Sigmoid colon (tissue), 6 donors: ENCODE measurements at regions not wholly inside any gene's neighbourhood (a gene's known extent, or its start where the extent isn't known, plus 50 kb on each side); places are given as distances from the start of the nearest gene placed in this dataset.
A peak's percentile ranks its signal among the peaks of the same experiment; 100 is the strongest.

Experiments used
- DNase-seq: peaks from one replicate; pipeline ENCODE4 v3.0.0-alpha.2; 2019
- H3K27ac ChIP-seq, 4 donors: fragments of 200-600 bp; sonication (generic); one replicate each; pipeline ENCODE4 v1.5.1; 2016 to 2019; ENCODE audit warnings: mild to moderate bottlenecking in 1 of 4
- H3K27me3 ChIP-seq, 3 donors: fragments of 200-600 bp; sonication (generic); one replicate each; pipeline ENCODE4 v1.5.1; 2019; ENCODE audit warnings: mild to moderate bottlenecking in 1 of 3
- H3K36me3 ChIP-seq, 4 donors: fragments of 200-600 bp; sonication (generic); one replicate each; pipeline ENCODE4 v1.5.1; 2016 to 2019
- H3K4me1 ChIP-seq, 4 donors: fragments of 200-600 bp; sonication (generic); one replicate each; pipeline ENCODE4 v1.5.1; 2017 to 2019
- H3K4me3 ChIP-seq, 4 donors: fragments of 200-600 bp; sonication (generic); one replicate each; pipeline ENCODE4 v1.5.1; 2017 to 2019; ENCODE audit warnings: mild to moderate bottlenecking in 2 of 4, moderate library complexity in 1 of 4
- H3K9me3 ChIP-seq, 4 donors: fragments of 200-600 bp in 3 of 4; sonication (generic) in 3 of 4; one replicate each; pipeline versions ENCODE4 v1.5.1 to v1.6.1; 2013 to 2019
- EP300 ChIP-seq, 4 donors: sonication (generic); formaldehyde crosslinking; IDR thresholded peaks; one replicate each; pipeline ENCODE4 v1.6.1; 2017; ENCODE audit warnings: antibody characterized with exemption in 4 of 4
- POLR2A ChIP-seq, 2 donors: fragments of 450-650 bp; IDR thresholded peaks; one replicate each; pipeline ENCODE4 v1.6.1; 2016; ENCODE audit warnings: antibody characterized with exemption in 2 of 2, mild to moderate bottlenecking in 2 of 2, moderate library complexity in 2 of 2
- POLR2AphosphoS5 ChIP-seq, 4 donors: sonication (generic); formaldehyde crosslinking; IDR thresholded peaks; one replicate each; pipeline ENCODE4 v1.6.1; 2017; ENCODE audit warnings: antibody characterized with exemption in 4 of 4
- WGBS, 2 donors: extraction: QIAGEN DNeasy Blood & Tissue Kit; methylation state at CpG; one replicate each; pipeline ENCODE4 v1.1.7; 2013; 5-methylcytosine and 5-hydroxymethylcytosine counted together
- intact Hi-C: fragments of 100-400 bp; cut with DNase I; formaldehyde crosslinking; loops from one replicate; pipeline ENCODE4 v1.15.1; 2023
- TF ChIP-seq, protein P1 (sequence below), 4 experiments: fragments of 450-650 bp in 3 of 4; fragments of 200-600 bp in 1 of 4; IDR thresholded peaks; one replicate each; pipeline ENCODE4 v1.5.1; 2016 to 2019; ENCODE audit warnings: antibody characterized with exemption in 4 of 4, mild to moderate bottlenecking in 3 of 4, moderate library complexity in 2 of 4
- donor health status: healthy with polysubstance abuse.
- donor health status: healthy.

DNA sequence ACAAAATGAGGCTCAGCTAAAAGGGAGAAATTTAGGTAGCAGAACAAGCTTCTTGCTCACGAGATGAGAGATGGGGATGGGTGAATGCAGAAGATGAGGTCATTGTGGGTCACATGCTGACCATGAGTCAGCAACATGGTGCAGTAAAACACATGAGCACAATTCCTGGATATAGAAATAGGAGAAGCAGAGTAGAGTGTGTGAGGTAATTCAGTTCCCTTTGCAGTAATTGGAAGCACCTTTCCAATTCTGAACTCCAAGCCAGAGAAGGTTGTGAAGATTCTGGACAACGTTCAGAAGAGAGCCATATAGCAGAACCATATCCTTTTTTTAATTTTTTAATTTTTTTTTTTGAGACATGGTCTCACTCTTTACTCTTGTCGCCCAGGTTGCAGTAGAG is 62.0 kb upstream of the LMNTD1 start:
- intact Hi-C loops: no loop called here
- Histone ChIP-seq H3K27me3 (no peaks in the 10 kb centered on the region), H3K27ac (no peak overlapping the region), H3K4me3 (no peak overlapping the region), H3K9me3 (no peaks in the 10 kb centered on the region), H3K4me1 (no peaks in the 10 kb centered on the region), H3K36me3 (no peaks in the 10 kb centered on the region)
- 60 to 63% methylated on average over 3 of the region's 3 CpGs for WGBS, 2 donors
- TF ChIP-seq POLR2AphosphoS5 (IDR thresholded peaks at IDR 0.05) (peak in 1 of 4 donors; percentile 42), EP300 (IDR thresholded peaks at IDR 0.05) (no peak)
- DNase-seq: no peak

DNA sequence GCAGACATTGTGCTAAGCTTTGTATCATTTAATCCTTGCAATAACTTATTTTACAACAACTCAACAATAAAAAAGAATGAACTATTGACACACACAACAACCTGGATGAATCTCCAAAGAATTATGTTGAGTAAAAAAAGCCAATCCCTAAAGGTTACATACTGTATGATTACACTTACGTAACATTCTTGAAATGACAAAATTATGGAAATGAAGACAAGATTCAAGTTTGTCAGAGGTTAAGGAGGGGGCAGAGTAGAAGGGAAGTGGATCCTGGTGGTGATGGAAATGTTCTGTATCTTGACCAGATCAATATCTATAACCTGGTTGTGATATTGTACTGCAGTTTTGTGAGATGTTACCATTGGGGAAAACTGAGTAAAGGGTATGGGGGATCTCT is 63.2 kb upstream of the LMNTD1 start:
- DNase-seq: no peak
- no peak for TF ChIP-seq POLR2AphosphoS5 (IDR thresholded peaks at IDR 0.05)
- TF ChIP-seq EP300 (IDR thresholded peaks at IDR 0.05): no peak
- TF ChIP-seq POLR2A (IDR thresholded peaks at IDR 0.05): no peak
- TF ChIP-seq, protein P1, sequence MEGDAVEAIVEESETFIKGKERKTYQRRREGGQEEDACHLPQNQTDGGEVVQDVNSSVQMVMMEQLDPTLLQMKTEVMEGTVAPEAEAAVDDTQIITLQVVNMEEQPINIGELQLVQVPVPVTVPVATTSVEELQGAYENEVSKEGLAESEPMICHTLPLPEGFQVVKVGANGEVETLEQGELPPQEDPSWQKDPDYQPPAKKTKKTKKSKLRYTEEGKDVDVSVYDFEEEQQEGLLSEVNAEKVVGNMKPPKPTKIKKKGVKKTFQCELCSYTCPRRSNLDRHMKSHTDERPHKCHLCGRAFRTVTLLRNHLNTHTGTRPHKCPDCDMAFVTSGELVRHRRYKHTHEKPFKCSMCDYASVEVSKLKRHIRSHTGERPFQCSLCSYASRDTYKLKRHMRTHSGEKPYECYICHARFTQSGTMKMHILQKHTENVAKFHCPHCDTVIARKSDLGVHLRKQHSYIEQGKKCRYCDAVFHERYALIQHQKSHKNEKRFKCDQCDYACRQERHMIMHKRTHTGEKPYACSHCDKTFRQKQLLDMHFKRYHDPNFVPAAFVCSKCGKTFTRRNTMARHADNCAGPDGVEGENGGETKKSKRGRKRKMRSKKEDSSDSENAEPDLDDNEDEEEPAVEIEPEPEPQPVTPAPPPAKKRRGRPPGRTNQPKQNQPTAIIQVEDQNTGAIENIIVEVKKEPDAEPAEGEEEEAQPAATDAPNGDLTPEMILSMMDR (IDR thresholded peaks at IDR 0.05): no peak
- Histone ChIP-seq H3K4me3 (no peak overlapping the region), H3K36me3 (no peaks in the 10 kb centered on the region), H3K9me3 (no peaks in the 10 kb centered on the region), H3K27me3 (no peaks in the 10 kb centered on the region), H3K4me1 (no peaks in the 10 kb centered on the region), H3K27ac (no peak overlapping the region)
- intact Hi-C loops: no loop called here
- 88 to 89% methylated on average over 1 of the region's 1 CpG for WGBS, 2 donors

DNA sequence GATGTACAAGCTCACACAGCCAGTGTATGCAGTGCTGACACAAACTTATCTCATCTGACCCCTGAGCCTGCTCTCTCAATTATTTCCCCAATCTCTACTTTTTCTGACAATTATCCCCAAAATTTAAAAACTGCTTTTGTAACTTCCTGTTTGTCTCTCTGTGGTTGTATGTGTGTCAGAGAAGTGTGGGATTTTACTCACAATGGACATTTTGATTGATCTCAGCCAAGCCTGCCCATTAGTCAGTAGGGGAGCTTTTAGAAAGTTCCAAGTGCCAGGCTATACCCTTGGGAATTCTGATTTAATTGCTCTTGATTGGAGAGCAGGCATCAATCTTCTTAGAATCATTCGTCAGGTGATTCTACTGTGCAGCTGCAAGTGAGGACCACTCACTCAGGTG is 64.9 kb upstream of the LMNTD1 start:
- TF ChIP-seq POLR2AphosphoS5 (IDR thresholded peaks at IDR 0.05): no peak
- TF ChIP-seq EP300 (IDR thresholded peaks at IDR 0.05): no peak
- TF ChIP-seq POLR2A (IDR thresholded peaks at IDR 0.05): no peak
- TF ChIP-seq, protein P1 (IDR thresholded peaks at IDR 0.05): no peak
- 86 to 90% methylated on average over 1 of the region's 1 CpG for WGBS, 2 donors
- intact Hi-C loops: no loop called here
- Histone ChIP-seq H3K4me3 (no peak overlapping the region), H3K36me3 (no peaks in the 10 kb centered on the region), H3K27me3 (no peaks in the 10 kb centered on the region), H3K4me1 (no peaks in the 10 kb centered on the region), H3K9me3 (no peaks in the 10 kb centered on the region), H3K27ac (no peak overlapping the region)
- no peak for DNase-seq

DNA sequence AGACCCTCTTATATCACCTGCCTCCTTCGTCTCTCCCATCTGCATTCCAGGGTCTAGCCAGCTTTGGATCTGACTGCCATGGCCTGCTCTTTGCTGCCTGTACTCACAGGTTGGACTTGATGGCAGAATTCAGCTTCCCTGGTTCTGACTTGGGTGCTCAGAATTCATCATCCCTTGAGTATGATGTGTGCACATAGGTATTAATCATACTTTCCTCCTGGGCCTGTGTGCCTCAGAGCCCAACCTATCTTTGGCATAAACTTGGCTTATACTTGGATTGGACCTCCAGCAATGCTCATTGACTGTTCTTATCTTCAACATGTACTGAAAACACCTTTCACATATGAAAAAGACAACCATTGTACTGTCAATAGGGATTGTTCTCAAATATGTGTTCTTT is 70.7 kb upstream of the LMNTD1 start:
- Histone ChIP-seq H3K9me3 (no peaks in the 10 kb centered on the region), H3K4me1 (no peaks in the 10 kb centered on the region), H3K27me3 (no peaks in the 10 kb centered on the region), H3K4me3 (no peak overlapping the region), H3K36me3 (no peaks in the 10 kb centered on the region), H3K27ac (no peak overlapping the region)
- no peak for DNase-seq
- WGBS, 2 donors: 91% methylated on average over 1 of the region's 1 CpG
- intact Hi-C loops: no loop called here
- TF ChIP-seq EP300 (IDR thresholded peaks at IDR 0.05): no peak
- TF ChIP-seq POLR2A (IDR thresholded peaks at IDR 0.05): no peak
- TF ChIP-seq, protein P1 (IDR thresholded peaks at IDR 0.05): no peak
- no peak for TF ChIP-seq POLR2AphosphoS5 (IDR thresholded peaks at IDR 0.05)

DNA sequence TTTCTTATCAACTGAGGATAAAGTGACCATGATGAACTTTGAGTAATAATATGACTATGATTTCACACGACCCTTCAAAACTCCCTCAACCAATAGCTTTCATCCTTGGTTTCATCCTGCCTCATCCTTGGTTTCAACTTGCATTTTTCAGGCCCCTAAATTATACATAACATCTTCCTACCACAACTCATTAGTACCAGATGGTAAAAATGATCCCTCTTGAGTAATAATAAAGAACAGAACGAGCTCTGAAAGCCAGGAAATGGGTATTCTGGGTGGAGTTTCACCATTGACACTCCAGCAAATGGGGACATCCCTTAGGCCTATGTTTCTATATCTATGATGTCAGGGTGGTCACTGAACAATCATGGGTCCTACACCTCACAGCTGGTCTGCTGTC is 72.1 kb upstream of the LMNTD1 start:
- TF ChIP-seq EP300 (IDR thresholded peaks at IDR 0.05) (no peak), POLR2AphosphoS5 (IDR thresholded peaks at IDR 0.05) (no peak), POLR2A (IDR thresholded peaks at IDR 0.05) (no peak)
- TF ChIP-seq, protein P1 (IDR thresholded peaks at IDR 0.05): no peak
- DNase-seq: no peak

More for the DNA sequence above, 72.1 kb upstream of the LMNTD1 start:
- Histone ChIP-seq H3K27ac (no peak overlapping the region), H3K27me3 (no peaks in the 10 kb centered on the region), H3K4me3 (no peak overlapping the region), H3K36me3 (no peaks in the 10 kb centered on the region), H3K4me1 (no peaks in the 10 kb centered on the region), H3K9me3 (no peaks in the 10 kb centered on the region)
- WGBS, 2 donors: 47 to 79% methylated on average over 2 of the region's 2 CpGs
- intact Hi-C loops: no loop called here
